Fibroblast of lung (primary cell): ENCODE measurements at regions not wholly inside any gene's neighbourhood (a gene's known extent, or its start where the extent isn't known, plus 50 kb on each side); places are given as distances from the start of the nearest gene placed in this dataset.

Experiments used
- DNase-seq, 2 donors: peaks; one replicate each; pipeline versions ENCODE4 v3.0.0 to v3.0.0-alpha.2; 2010; ENCODE audit warnings: low read depth in 2 of 2
- H2AFZ ChIP-seq: 2 replicates; pipeline ENCODE4 v1.5.1; 2012; ENCODE audit warnings: low read length, control low read depth, inconsistent platforms
- H3K27ac ChIP-seq: 2 replicates; pipeline ENCODE4 v1.5.1; 2011; ENCODE audit warnings: low read length, control low read depth; ENCODE audit not compliant: insufficient read depth
- H3K27me3 ChIP-seq: 2 replicates; pipeline ENCODE4 v1.5.1; 2011; ENCODE audit warnings: mild to moderate bottlenecking, low read length; ENCODE audit not compliant: control insufficient read depth, insufficient read depth
- H3K36me3 ChIP-seq: 2 replicates; pipeline ENCODE4 v1.5.1; 2011; ENCODE audit warnings: low read length; ENCODE audit not compliant: control insufficient read depth, insufficient read depth
- H3K4me1 ChIP-seq: 2 replicates; pipeline ENCODE4 v1.5.1; 2011; ENCODE audit warnings: low read length; ENCODE audit not compliant: control insufficient read depth, insufficient read depth; ENCODE audit errors: extremely low read depth
- H3K4me2 ChIP-seq: 2 replicates; pipeline ENCODE4 v1.5.1; 2011; ENCODE audit warnings: low read length, control low read depth; ENCODE audit not compliant: insufficient read depth; ENCODE audit errors: extremely low read depth
- H3K4me3 ChIP-seq, 4 experiments: fragments of 200-600 bp in 1 of 4; sonication (generic) in 1 of 4; replicated peaks in 1 of 4; 2 replicates each; pipeline ENCODE4 v1.5.1; 2011 to 2016; ENCODE audit warnings: low read length in 4 of 4, low read depth in 3 of 4, mild to moderate bottlenecking in 3 of 4, control low read depth in 2 of 4, inconsistent platforms in 1 of 4, mixed read lengths in 1 of 4; ENCODE audit not compliant: insufficient read depth in 1 of 4; ENCODE audit errors: control extremely low read depth in 1 of 4
- H3K79me2 ChIP-seq: 2 replicates; pipeline ENCODE4 v1.5.1; 2012; ENCODE audit warnings: mild to moderate bottlenecking, low read length, inconsistent platforms; ENCODE audit not compliant: control insufficient read depth, insufficient read depth
- H3K9ac ChIP-seq: 2 replicates; pipeline ENCODE4 v1.5.1; 2011; ENCODE audit warnings: mild to moderate bottlenecking, low read length, control low read depth; ENCODE audit not compliant: insufficient read depth
- H3K9me3 ChIP-seq: 2 replicates; pipeline ENCODE4 v1.5.1; 2012; ENCODE audit warnings: low read depth, low read length; ENCODE audit not compliant: control insufficient read depth, insufficient read depth
- H4K20me1 ChIP-seq: 2 replicates; pipeline ENCODE4 v1.5.1; 2011; ENCODE audit warnings: low read length; ENCODE audit not compliant: control insufficient read depth, insufficient read depth; ENCODE audit errors: extremely low read depth
- CTCF ChIP-seq, 2 donors: IDR thresholded peaks in 1 of 2; conservative IDR thresholded peaks in 1 of 2; 1 replicate in 1 of 2; 2 replicates in 1 of 2; pipeline ENCODE4 v1.5.1; 2011 to 2012; ENCODE audit warnings: low read length in 2 of 2, control low read depth in 1 of 2, inconsistent platforms in 1 of 2, low read depth in 1 of 2, mild to moderate bottlenecking in 1 of 2
- EZH2 ChIP-seq: IDR thresholded peaks from 2 replicates; pipeline ENCODE4 v1.5.1; 2012; ENCODE audit warnings: low read length, control low read depth, mild to moderate bottlenecking; ENCODE audit errors: missing control alignments

- Histone ChIP-seq H3K4me1 (peaks cover 4% of the 10 kb centered on the region), H3K27me3 (no peaks in the 10 kb centered on the region), H3K4me2 (no peak overlapping the region), H2AFZ (no peak overlapping the region), H3K27ac (no peak overlapping the region), H4K20me1 (no peaks in the 10 kb centered on the region), H3K79me2 (no peaks in the 10 kb centered on the region), H3K9me3 (no peaks in the 10 kb centered on the region), H3K4me3 (no peak overlapping the region), H3K9ac (no peak overlapping the region), H3K36me3 (no peaks in the 10 kb centered on the region)
- no peak for DNase-seq
- TF ChIP-seq EZH2 (no peak), CTCF (conservative IDR thresholded peaks at IDR 0.05 in 1 of 2, IDR thresholded peaks at IDR 0.05 in 1 of 2; ENCODE audit: low read depth in 1 of 2, low read length in 2 of 2) (no peak)
These were observed 875.9 kb downstream of the REEP3 start for GRCh38 chr10:64397125-64397524.

- H3K27ac ChIP-seq: no peak overlapping the region
- H3K79me2 ChIP-seq: no peaks in the 10 kb centered on the region
- no peak overlapping the region for H2AFZ ChIP-seq
- DNase-seq: peak in 1 of 2 donors; percentile 33
- no peaks in the 10 kb centered on the region for H3K4me1 ChIP-seq
- H3K4me2 ChIP-seq: no peak overlapping the region
- no peaks in the 10 kb centered on the region for H3K27me3 ChIP-seq
- no peaks in the 10 kb centered on the region for H4K20me1 ChIP-seq
- H3K4me3 ChIP-seq: no peak overlapping the region
- no peaks in the 10 kb centered on the region for H3K36me3 ChIP-seq
- no peak for TF ChIP-seq EZH2
- H3K9me3 ChIP-seq: no peaks in the 10 kb centered on the region
- H3K9ac ChIP-seq: no peak overlapping the region
These were observed 887.4 kb downstream of the REEP3 start for GRCh38 chr10:64408391-64409183.

- H3K79me2 ChIP-seq: no peaks in the 10 kb centered on the region
- no peak for TF ChIP-seq EZH2
- no peaks in the 10 kb centered on the region for H3K4me1 ChIP-seq
- no peak overlapping the region for H3K9ac ChIP-seq
- no peaks in the 10 kb centered on the region for H3K9me3 ChIP-seq
- no peaks in the 10 kb centered on the region for H4K20me1 ChIP-seq
- H3K27ac ChIP-seq: no peak overlapping the region
- H3K27me3 ChIP-seq: no peaks in the 10 kb centered on the region
- no peak overlapping the region for H3K4me2 ChIP-seq
- H3K4me3 ChIP-seq: no peak overlapping the region
- no peaks in the 10 kb centered on the region for H3K36me3 ChIP-seq
- no peak for DNase-seq
- no peak overlapping the region for H2AFZ ChIP-seq
These were observed 888.1 kb downstream of the REEP3 start for GRCh38 chr10:64409349-64409748.

GRCh38 chr10:64416011-64416410 is 894.8 kb downstream of the REEP3 start:
- TF ChIP-seq CTCF (conservative IDR thresholded peaks at IDR 0.05 in 1 of 2, IDR thresholded peaks at IDR 0.05 in 1 of 2; ENCODE audit: low read depth in 1 of 2, low read length in 2 of 2) (no peak), EZH2 (no peak)

More at GRCh38 chr10:64416011-64416410, 894.8 kb downstream of the REEP3 start:
- no peaks in the 10 kb centered on the region for H3K79me2 ChIP-seq
- H3K36me3 ChIP-seq: no peaks in the 10 kb centered on the region
- H3K4me1 ChIP-seq: no peaks in the 10 kb centered on the region
- no peak overlapping the region for H3K4me3 ChIP-seq
- H3K9ac ChIP-seq: no peak overlapping the region
- H2AFZ ChIP-seq: no peak overlapping the region
- no peak overlapping the region for H3K27ac ChIP-seq
- no peaks in the 10 kb centered on the region for H3K9me3 ChIP-seq
- H3K27me3 ChIP-seq: no peaks in the 10 kb centered on the region
- no peak overlapping the region for H3K4me2 ChIP-seq
- no peaks in the 10 kb centered on the region for H4K20me1 ChIP-seq
- no peak for DNase-seq
